Activated CD8-positive, alpha-beta T cell treated with anti-CD3 and anti-CD28 coated beads for 36 hours (primary cell): ENCODE measurements at regions not wholly inside any gene's neighbourhood (a gene's known extent, or its start where the extent isn't known, plus 50 kb on each side); places are given as distances from the start of the nearest gene placed in this dataset.

Experiments
- ATAC-seq: fragments of 200-7000 bp; cut with Tn5 transposase; one replicate; pipeline ENCODE4 v1.10.0; 2021; ENCODE audit warnings: mild to moderate bottlenecking, moderate library complexity
- CTCF ChIA-PET: fragments of 350-600 bp; sonication (Branson Sonifier 250); formaldehyde crosslinking; loops from one replicate; lab custom pipeline; 2021; ENCODE audit warnings: antibody characterized with exemption; lab: Charles Lee
- POLR2A ChIA-PET: fragments of 350-600 bp; sonication (Branson Sonifier 250); formaldehyde crosslinking; loops from one replicate; lab custom pipeline; 2021; ENCODE audit warnings: antibody characterized with exemption; lab: Charles Lee
- DNase-seq: peaks from one replicate; pipeline ENCODE4 v3.0.0-alpha.2; 2020
- H3K27ac Mint-ChIP-seq: one replicate; pipeline ENCODE4 v1.8.0; 2021; ENCODE audit warnings: mild to moderate bottlenecking, mixed read lengths
- H3K27me3 Mint-ChIP-seq: one replicate; pipeline ENCODE4 v1.8.0; 2021; ENCODE audit warnings: mixed read lengths
- H3K36me3 Mint-ChIP-seq: one replicate; pipeline ENCODE4 v1.8.0; 2021; ENCODE audit warnings: low read depth, mixed read lengths
- H3K4me1 Mint-ChIP-seq: one replicate; pipeline ENCODE4 v1.8.0; 2021; ENCODE audit warnings: low read depth, mixed read lengths
- H3K4me3 Mint-ChIP-seq: one replicate; pipeline ENCODE4 v1.8.0; 2021; ENCODE audit warnings: mild to moderate bottlenecking, moderate library complexity, mixed read lengths
- H3K9me3 Mint-ChIP-seq: one replicate; pipeline ENCODE4 v1.8.0; 2021; ENCODE audit warnings: mixed read lengths
- intact Hi-C: fragments of 100-400 bp; cut with micrococcal nuclease; formaldehyde crosslinking; loops from one replicate; pipeline ENCODE4 v1.10.0; 2022
- TF ChIP-seq, protein P1 (sequence below): fragments of 200-600 bp; IDR thresholded peaks from one replicate; pipeline ENCODE4 v1.8.0; 2022; ENCODE audit warnings: antibody characterized with exemption, mild to moderate bottlenecking

DNA sequence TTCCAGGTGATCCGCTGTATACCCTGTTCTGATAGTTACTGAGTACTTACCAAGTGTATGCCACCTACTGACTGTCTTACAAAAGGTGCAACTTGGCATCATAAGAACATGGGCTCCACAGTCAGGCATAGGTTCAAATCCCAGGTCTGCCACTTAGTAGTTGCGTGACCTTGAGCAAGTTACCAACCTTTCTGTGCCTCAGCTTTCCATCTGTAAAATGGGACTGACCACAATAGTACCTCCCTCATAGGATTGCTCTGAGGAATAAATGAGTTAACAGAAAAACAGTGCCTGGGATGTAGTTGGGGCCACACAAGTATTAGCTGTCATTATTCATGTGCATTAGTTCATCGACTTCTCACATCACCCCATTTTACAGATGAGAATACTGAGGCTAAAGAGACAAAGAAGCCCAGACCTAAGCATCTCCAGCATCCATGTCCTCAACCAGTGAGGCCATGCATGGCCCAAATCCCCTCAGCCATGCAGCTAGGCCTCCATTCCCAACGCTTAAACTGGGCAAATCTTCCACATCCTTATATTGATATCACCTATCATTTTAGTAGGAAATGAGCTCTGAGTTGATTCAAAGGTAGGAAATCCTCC is 51.3 kb upstream of the UBE2L5 start:
- ChIA-PET CTCF (interaction anchor here (1.4 to 2.5 kb wide), 6 partner anchors 14 to 238 kb away, joined by 3 to 9 read pairs (median 5); no protein-coding TSS in a partner anchor), POLR2A (interaction anchor here (0.5 to 2.3 kb wide), 7 partner anchors 23 to 417 kb away, joined by 3 to 7 read pairs (median 3); partner anchors contain the start of genes HMGB1 and USPL1)
- Mint-ChIP-seq H3K36me3 (peaks cover 11% of the 10 kb centered on the region), H3K4me3 (peak overlapping the region; percentile 34), H3K4me1 (peaks cover 71% of the 10 kb centered on the region), H3K27me3 (no peaks in the 10 kb centered on the region), H3K27ac (peak overlapping the region; percentile 85), H3K9me3 (no peaks in the 10 kb centered on the region)
- TF ChIP-seq, protein P1, sequence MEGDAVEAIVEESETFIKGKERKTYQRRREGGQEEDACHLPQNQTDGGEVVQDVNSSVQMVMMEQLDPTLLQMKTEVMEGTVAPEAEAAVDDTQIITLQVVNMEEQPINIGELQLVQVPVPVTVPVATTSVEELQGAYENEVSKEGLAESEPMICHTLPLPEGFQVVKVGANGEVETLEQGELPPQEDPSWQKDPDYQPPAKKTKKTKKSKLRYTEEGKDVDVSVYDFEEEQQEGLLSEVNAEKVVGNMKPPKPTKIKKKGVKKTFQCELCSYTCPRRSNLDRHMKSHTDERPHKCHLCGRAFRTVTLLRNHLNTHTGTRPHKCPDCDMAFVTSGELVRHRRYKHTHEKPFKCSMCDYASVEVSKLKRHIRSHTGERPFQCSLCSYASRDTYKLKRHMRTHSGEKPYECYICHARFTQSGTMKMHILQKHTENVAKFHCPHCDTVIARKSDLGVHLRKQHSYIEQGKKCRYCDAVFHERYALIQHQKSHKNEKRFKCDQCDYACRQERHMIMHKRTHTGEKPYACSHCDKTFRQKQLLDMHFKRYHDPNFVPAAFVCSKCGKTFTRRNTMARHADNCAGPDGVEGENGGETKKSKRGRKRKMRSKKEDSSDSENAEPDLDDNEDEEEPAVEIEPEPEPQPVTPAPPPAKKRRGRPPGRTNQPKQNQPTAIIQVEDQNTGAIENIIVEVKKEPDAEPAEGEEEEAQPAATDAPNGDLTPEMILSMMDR, result no peak
- ATAC-seq, result no peak
- intact Hi-C loops, result loop anchor here (10.0 kb wide), 1 partner anchor 94 kb away; the partner anchor contains the start of gene HMGB1
- no peak for DNase-seq

DNA sequence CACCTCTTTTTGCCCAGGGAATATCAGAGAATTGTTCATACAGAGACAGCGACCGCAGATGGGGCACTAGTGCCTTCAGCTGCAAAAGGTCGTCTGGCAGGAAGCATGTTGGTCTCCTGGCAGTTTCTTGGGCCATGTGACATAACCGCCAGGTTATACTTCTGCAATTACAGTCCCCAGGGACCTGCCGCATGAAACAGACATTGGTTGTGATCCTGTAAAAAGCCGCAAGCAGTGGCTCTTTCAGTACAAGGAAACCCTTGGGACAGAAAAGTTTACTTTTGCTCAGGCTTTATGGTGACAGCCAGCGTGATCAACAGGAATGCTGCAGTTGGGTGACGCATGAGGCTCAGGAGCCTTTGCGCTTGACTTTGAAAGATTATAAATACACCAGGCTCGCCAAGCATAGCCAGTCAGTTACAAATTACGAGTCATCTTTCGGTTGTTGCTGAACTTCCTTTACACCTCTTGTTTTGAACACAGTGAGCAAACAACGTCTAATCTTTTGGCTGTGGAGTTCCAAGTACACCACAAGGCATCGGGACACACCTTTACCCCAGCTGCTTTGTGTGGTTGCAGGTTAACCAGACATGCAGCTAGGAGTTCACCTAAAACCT is 50.5 kb upstream of the UBE2L5 start:
- intact Hi-C loops, result loop anchor here (10.0 kb wide), 1 partner anchor 93 kb away; the partner anchor contains the start of gene HMGB1
- peaks cover 78% of the 10 kb centered on the region for H3K4me1 Mint-ChIP-seq
- DNase-seq, result peak; percentile 78
- H3K4me3 Mint-ChIP-seq, result peak overlapping the region; percentile 34
- no peaks in the 10 kb centered on the region for H3K27me3 Mint-ChIP-seq
- H3K9me3 Mint-ChIP-seq, result no peaks in the 10 kb centered on the region
- H3K36me3 Mint-ChIP-seq, result peaks cover 11% of the 10 kb centered on the region
- H3K27ac Mint-ChIP-seq, result peak overlapping the region; percentile 85
- ChIA-PET POLR2A (interaction anchor here (0.5 to 2.3 kb wide), 8 partner anchors 17 to 522 kb away, joined by 3 to 7 read pairs (median 4); partner anchors contain the start of genes HMGB1, UBL3 and USPL1), CTCF (interaction anchor here (1.4 to 2.5 kb wide), 7 partner anchors 12 to 239 kb away, joined by 3 to 9 read pairs (median 4); partner anchors contain the start of gene KATNAL1)
- TF ChIP-seq, protein P1, result no peak
- peak; percentile 64 for ATAC-seq
